ENCODE measurements at regions not wholly inside any gene's neighbourhood (a gene's known extent, or its start where the extent isn't known, plus 50 kb on each side); places are given as distances from the start of the nearest gene placed in this dataset.

DNA sequence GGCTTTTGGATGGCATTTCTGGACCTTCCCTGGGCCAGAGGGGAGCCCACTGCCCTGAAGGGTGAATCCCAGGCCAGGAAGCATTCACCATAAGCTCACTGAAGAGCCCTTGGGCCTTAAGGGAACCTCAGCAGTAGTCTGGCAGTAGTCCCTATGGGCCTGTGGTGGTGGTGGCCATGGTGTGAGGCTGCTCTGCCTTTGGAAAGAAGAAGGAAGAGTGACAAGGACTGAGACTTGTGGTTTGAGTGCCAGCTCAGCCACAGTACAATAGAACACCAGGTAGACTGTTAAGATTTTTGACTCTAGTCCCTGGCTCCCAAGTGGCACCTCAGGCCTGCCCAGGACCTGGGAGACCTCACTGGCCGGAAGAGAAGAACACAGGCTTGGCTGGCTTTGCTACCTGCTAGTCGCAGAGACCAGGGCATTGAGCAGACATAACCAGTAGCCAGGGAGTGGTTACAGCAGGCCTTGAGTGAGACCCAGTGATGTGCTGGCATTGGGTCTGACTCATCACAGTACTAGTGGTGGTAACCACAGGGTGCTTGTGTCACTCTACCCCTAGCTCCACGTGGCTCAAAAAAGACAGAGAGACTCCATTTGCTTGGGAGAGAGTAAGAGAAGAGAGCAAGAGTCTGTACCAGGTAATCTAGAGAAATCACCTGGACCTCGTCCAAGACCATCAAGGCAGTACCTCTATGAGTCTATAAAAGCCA, 259.8 kb upstream of the BLID start:
- H3K4me3 ChIP-seq (replicated peaks; ENCODE audit: low read depth, low read length): no peak overlapping the region
- peak; percentile 13 for DNase-seq (ENCODE audit: low read depth)
- TF ChIP-seq, protein P1, sequence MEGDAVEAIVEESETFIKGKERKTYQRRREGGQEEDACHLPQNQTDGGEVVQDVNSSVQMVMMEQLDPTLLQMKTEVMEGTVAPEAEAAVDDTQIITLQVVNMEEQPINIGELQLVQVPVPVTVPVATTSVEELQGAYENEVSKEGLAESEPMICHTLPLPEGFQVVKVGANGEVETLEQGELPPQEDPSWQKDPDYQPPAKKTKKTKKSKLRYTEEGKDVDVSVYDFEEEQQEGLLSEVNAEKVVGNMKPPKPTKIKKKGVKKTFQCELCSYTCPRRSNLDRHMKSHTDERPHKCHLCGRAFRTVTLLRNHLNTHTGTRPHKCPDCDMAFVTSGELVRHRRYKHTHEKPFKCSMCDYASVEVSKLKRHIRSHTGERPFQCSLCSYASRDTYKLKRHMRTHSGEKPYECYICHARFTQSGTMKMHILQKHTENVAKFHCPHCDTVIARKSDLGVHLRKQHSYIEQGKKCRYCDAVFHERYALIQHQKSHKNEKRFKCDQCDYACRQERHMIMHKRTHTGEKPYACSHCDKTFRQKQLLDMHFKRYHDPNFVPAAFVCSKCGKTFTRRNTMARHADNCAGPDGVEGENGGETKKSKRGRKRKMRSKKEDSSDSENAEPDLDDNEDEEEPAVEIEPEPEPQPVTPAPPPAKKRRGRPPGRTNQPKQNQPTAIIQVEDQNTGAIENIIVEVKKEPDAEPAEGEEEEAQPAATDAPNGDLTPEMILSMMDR (IDR thresholded peaks at IDR 0.05; ENCODE audit: low read length, missing control alignments): no peak

DNA sequence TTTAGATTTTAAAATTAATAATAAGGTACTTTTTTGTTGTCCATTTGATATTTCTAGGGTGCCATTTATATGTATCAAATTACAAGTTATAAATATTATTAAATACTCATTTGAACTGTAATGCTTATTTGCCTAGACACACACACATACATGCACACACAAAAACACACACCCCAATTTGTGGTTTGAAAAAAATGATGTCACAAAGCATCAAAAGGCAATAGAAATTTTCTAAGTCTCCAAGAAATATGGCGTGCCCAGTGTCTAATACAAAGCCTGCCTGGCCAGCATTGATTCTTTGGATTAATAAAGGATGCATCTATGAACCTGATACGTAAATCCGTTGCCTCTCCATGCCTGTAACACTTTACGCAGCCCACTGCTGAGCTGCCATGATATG, 252.8 kb upstream of the BLID start:
- no peak for DNase-seq (ENCODE audit: low read depth)
- no peak overlapping the region for H3K4me3 ChIP-seq (replicated peaks; ENCODE audit: low read depth, low read length)
- TF ChIP-seq, protein P1 (IDR thresholded peaks at IDR 0.05; ENCODE audit: low read length, missing control alignments): no peak

DNA sequence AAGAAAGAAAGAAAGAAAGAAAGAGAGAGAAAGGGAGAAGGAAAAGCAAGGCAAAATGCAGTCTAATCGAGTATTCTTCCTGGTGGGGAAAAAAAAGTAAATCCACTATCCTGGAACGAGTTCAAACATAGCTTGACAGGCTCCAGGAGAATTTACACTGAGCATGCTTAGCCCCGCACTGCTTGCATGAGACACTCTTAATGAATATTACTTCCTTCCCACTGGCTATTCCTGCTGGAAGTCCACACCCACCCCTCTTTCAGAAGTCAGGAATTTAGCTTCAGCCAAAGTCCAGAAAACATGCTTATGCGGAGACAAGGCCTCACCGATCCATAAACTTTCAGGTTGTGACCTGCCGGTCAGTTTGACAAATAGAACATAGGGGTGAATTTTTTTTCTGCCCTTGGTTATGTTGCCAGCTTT, 251.8 kb upstream of the BLID start:
- DNase-seq (ENCODE audit: low read depth): peak; percentile 41
- TF ChIP-seq, protein P1 (IDR thresholded peaks at IDR 0.05; ENCODE audit: low read length, missing control alignments): no peak
- no peak overlapping the region for H3K4me3 ChIP-seq (replicated peaks; ENCODE audit: low read depth, low read length)

DNA sequence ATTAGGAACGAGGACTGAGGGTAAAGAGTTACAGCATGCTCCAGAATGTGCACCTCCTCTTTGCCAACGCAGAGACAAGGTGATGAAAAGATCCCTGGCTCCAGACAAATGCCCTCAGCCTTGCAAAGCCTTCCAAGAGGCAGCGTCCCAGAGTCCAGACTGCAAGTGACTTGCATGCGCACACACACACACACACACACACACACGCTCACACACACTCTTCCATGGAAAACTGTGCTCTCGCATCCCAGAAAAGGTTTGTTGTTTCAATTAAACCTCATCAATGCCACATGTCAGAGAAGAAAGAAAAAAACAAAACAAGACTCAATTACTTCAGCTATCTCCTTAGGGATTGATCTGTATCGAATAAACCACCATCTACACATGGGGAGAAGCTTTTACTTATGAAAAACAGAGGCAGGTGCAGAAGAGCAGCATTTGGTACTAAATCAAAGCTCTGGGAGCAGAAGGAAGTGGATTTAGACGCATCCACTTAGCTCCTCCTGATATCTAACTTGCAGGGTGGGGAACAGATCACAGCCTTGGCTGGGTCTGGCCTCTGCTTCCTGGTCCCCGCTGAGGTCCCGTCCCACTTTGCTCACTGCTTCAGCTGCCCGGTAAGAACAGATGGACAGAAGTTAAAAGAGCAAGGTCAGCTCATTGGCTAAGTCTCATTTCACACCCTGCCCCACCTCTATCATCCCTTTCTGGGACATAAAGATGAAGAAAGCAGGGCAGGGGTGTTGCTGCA, 249.8 kb upstream of the BLID start:
- TF ChIP-seq, protein P1 (IDR thresholded peaks at IDR 0.05; ENCODE audit: low read length, missing control alignments): no peak
- DNase-seq (ENCODE audit: low read depth): no peak

DNA sequence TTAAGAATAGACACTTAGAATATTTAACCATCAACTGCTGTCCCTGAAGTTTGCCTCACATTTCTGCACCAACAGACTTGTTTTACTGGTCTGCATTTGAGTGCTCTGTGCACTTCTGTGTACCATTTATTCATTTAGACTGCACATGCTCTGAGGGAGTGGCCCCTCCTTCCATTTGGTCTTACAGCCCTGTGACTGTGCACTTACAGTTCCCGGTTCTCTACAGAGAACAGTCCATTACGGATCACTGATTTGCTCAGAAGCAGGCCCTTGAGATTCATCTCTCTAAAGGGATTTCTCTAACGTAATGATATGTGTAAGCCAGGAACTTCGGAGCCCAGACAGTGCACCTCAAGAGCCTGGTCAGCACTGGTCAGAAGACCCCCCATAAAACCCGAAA, 247.3 kb upstream of the BLID start:
- H3K4me3 ChIP-seq (replicated peaks; ENCODE audit: low read depth, low read length): no peak overlapping the region
- TF ChIP-seq, protein P1 (IDR thresholded peaks at IDR 0.05; ENCODE audit: low read length, missing control alignments): no peak
- DNase-seq (ENCODE audit: low read depth): no peak

More for the DNA sequence above, 249.8 kb upstream of the BLID start:
- H3K4me3 ChIP-seq (replicated peaks; ENCODE audit: low read depth, low read length): no peak overlapping the region

DNA sequence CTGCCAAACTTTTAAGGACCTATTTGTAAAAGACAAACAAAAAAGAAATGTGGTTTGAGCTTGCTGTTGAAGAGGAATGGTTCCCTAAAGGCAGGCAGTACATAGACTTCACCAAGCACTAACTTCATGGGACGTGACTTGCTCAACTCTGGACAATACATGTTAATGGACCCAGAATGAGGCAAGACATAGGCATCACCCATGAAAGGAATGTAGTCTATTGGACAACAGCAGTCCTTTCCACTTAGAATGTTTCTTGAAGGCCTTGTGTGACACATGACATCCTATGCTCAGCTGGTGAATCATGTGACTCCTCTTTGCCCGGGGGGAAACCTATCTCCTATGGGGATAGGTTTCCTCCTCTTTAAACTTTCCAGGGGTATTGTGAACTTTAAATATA, 246.4 kb upstream of the BLID start:
- DNase-seq (ENCODE audit: low read depth): no peak
- TF ChIP-seq, protein P1 (IDR thresholded peaks at IDR 0.05; ENCODE audit: low read length, missing control alignments): no peak
- no peak overlapping the region for H3K4me3 ChIP-seq (replicated peaks; ENCODE audit: low read depth, low read length)

Measured in fibroblast of pulmonary artery (primary cell).